ENCODE measurements at regions not wholly inside any gene's neighbourhood (a gene's known extent, or its start where the extent isn't known, plus 50 kb on each side); places are given as distances from the start of the nearest gene placed in this dataset.

DNA sequence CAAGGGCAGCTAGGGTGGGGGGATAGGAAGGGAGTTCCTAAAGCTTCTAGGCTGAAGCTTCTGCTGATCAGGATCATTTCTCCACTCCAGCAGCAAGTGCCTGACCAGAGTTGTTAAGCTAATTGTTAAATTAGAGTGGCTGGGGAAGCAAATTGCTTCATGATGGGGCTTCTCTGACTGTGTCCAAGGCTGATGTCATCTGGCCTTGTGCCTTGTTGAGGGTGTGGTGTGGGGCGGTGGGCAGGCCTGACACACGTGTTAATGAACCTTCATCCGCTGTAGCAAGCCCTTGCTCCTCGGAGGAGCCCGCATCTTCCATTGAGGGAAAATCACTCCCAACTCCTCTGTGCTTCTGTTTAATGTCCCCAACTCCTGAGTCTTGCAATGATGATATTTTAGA, 84.3 kb upstream of the ROPN1 start:
- Mint-ChIP-seq H3K36me3 (ENCODE audit: insufficient read depth) (no peaks in the 10 kb centered on the region), H3K9me3 (no peaks in the 10 kb centered on the region), H3K4me3 (no peak overlapping the region), H3K27ac (no peak overlapping the region), H3K4me1 (ENCODE audit: low read depth in 2 of 2) (no peaks in the 10 kb centered on the region), H3K27me3 (peaks cover 15 to 56% of the 10 kb centered on the region in 2 donors)
- no peak for ATAC-seq (replicated peaks)
- no peak for DNase-seq

DNA sequence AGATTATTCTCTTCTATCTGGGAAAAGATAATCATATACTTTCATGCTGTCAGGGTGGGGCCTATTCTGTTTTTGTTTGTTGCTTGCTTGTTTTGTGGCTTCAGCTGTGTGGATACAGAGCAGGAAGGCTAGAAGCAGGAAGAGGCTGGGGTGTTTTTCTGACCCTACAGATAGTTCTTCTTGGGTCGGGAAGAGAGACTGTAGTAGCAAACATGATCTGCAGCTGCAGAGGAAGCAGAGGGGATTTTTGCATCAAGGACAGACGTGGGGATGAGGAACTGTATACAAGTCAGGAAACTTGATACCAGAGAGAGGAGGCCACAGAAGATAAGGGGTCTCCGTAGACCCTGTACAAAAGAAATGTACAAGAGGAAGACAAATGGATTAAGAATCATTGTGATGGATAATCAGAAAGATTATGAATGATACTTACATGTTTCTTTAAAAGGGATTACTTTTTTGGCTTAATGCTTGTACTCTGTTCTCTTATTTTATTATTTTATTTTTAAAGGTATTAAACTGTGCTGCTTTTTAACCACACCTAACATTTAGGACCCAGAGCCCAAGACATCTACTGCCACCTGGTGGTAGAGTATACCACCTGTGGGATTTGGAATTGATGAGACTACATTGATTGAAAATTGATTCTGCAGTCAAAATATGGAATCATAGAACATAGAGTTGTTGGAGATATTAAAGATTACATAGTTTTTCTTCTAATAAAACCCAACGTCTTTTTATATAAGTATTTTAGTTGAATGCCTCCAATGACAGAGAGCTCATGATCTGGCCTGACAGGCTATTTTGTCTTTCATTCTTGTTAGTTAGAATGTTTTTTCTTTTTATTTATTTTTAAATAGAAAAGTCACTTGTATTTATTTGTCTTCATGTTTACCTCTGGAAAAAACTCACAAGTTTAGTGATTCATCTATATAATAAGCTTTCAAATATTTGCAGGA, 87.3 kb upstream of the ROPN1 start:
- ATAC-seq (replicated peaks) (no peak), DNase-seq (no peak)
- H3K4me1 Mint-ChIP-seq (ENCODE audit: low read depth in 2 of 2), result no peaks in the 10 kb centered on the region
- peaks cover 11 to 46% of the 10 kb centered on the region in 2 donors for H3K27me3 Mint-ChIP-seq
- no peaks in the 10 kb centered on the region for H3K36me3 Mint-ChIP-seq (ENCODE audit: insufficient read depth)
- H3K27ac Mint-ChIP-seq, result no peak overlapping the region
- H3K4me3 Mint-ChIP-seq, result no peak overlapping the region
- no peaks in the 10 kb centered on the region for H3K9me3 Mint-ChIP-seq

DNA sequence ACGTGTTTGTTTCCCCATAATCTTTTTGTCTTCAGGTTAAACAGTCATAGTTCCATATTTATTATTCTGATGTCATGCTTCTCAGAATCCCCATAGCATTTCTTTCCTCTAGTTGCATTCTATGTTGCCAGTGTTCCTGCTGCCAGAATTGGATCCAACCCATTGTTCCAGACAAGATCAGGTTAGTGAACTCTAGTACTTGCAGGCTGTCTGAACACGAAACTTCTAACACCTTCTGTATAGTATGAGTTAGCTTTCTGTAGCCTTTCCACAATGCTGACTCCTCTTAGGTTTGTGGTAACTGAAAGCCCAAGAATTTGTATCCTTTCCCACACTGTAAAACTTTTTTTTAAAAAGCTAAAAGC, 88.0 kb upstream of the ROPN1 start:
- peaks cover 11 to 46% of the 10 kb centered on the region in 2 donors for H3K27me3 Mint-ChIP-seq
- H3K36me3 Mint-ChIP-seq (ENCODE audit: insufficient read depth), result no peaks in the 10 kb centered on the region

GRCh38 chr3:124082343-124082742, 90.4 kb upstream of the ROPN1 start:
- H3K36me3 Mint-ChIP-seq (ENCODE audit: insufficient read depth), result no peaks in the 10 kb centered on the region
- no peak overlapping the region for H3K4me3 Mint-ChIP-seq

More for the DNA sequence above, 88.0 kb upstream of the ROPN1 start:
- H3K4me3 Mint-ChIP-seq, result no peak overlapping the region
- no peak for DNase-seq
- no peak overlapping the region for H3K27ac Mint-ChIP-seq
- H3K4me1 Mint-ChIP-seq (ENCODE audit: low read depth in 2 of 2), result no peaks in the 10 kb centered on the region
- H3K9me3 Mint-ChIP-seq, result no peaks in the 10 kb centered on the region
- no peak for ATAC-seq (replicated peaks)

GRCh38 chr3:124084022-124084881, 92.3 kb upstream of the ROPN1 start:
- no peak for ATAC-seq (replicated peaks)
- H3K4me3 Mint-ChIP-seq, result no peak overlapping the region
- H3K9me3 Mint-ChIP-seq, result no peaks in the 10 kb centered on the region
- H3K27ac Mint-ChIP-seq, result no peak overlapping the region
- peaks cover 39 to 41% of the 10 kb centered on the region in 2 donors for H3K27me3 Mint-ChIP-seq
- no peak for DNase-seq
- peaks cover 4% of the 10 kb centered on the region for H3K36me3 Mint-ChIP-seq (ENCODE audit: insufficient read depth)
- H3K4me1 Mint-ChIP-seq (ENCODE audit: low read depth in 2 of 2), result no peaks in the 10 kb centered on the region

More at GRCh38 chr3:124082343-124082742, 90.4 kb upstream of the ROPN1 start:
- Mint-ChIP-seq H3K4me1 (ENCODE audit: low read depth in 2 of 2) (no peaks in the 10 kb centered on the region), H3K27me3 (peaks cover 22 to 36% of the 10 kb centered on the region in 2 donors), H3K9me3 (no peaks in the 10 kb centered on the region), H3K27ac (no peak overlapping the region)
- DNase-seq (no peak), ATAC-seq (replicated peaks) (no peak)

- no peak for ATAC-seq (replicated peaks)
- no peak for DNase-seq
- peaks cover 0 to 11% of the 10 kb centered on the region in 2 donors for H3K9me3 Mint-ChIP-seq
- H3K4me3 Mint-ChIP-seq, result no peak overlapping the region
- H3K4me1 Mint-ChIP-seq (ENCODE audit: low read depth in 2 of 2), result no peaks in the 10 kb centered on the region
- no peak overlapping the region for H3K27ac Mint-ChIP-seq
- peaks cover 5% of the 10 kb centered on the region for H3K36me3 Mint-ChIP-seq (ENCODE audit: insufficient read depth)
- peaks cover 60 to 71% of the 10 kb centered on the region in 2 donors for H3K27me3 Mint-ChIP-seq
Measured at GRCh38 chr3:124088801-124089200, 96.9 kb upstream of the ROPN1 start.

DNA sequence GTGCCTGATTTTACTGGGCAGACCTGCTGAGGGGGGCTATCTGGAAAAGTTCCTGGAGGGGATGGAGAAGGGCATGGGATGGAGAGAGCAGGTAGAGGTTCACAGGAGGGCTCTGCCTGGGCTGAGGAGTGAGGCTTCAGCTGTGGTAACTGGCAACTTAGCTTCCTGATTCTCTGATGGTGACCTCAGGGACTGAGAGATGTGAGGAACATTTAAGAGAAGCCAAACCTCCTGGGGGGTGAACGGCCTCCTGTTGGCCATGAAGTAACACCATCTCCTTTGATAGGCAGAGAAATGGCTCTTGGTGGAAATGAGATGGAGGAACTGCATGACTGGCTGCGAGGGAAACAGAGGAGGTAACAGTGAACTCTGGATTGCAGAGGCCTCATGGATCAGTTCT, 97.3 kb upstream of the ROPN1 start:
- no peaks in the 10 kb centered on the region for H3K4me1 Mint-ChIP-seq (ENCODE audit: low read depth in 2 of 2)
- H3K4me3 Mint-ChIP-seq, result no peak overlapping the region
- peaks cover 5% of the 10 kb centered on the region for H3K36me3 Mint-ChIP-seq (ENCODE audit: insufficient read depth)
- no peak for ATAC-seq (replicated peaks)
- no peak overlapping the region for H3K27ac Mint-ChIP-seq
- H3K27me3 Mint-ChIP-seq, result peaks cover 62 to 75% of the 10 kb centered on the region in 2 donors
- peaks cover 0 to 11% of the 10 kb centered on the region in 2 donors for H3K9me3 Mint-ChIP-seq
- no peak for DNase-seq

DNA sequence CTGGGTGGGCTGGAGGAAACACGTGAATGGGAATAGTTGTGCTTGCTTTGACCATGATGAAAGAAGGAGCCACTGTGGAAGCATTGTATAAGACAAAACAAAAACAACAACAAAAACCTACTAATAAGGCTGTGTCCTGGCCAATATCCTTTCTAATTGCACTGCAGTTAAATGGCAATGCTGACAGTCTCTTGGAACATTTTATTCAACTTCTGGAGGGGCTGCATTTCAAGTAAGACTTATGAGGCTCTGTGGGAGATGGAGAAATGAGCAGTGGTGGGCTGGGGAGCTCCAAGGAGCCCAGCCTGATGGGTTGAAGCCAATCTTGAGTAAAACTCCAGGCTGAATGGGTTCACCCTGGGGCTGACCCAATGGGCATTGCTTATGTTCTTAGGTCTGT, 99.8 kb upstream of the ROPN1 start:
- no peak for DNase-seq
- no peak overlapping the region for H3K27ac Mint-ChIP-seq
- peaks cover 57 to 80% of the 10 kb centered on the region in 2 donors for H3K27me3 Mint-ChIP-seq
- H3K36me3 Mint-ChIP-seq (ENCODE audit: insufficient read depth), result peaks cover 5% of the 10 kb centered on the region
- no peaks in the 10 kb centered on the region for H3K4me1 Mint-ChIP-seq (ENCODE audit: low read depth in 2 of 2)
- ATAC-seq (replicated peaks), result no peak
- H3K4me3 Mint-ChIP-seq, result no peak overlapping the region
- H3K9me3 Mint-ChIP-seq, result peaks cover 0 to 11% of the 10 kb centered on the region in 2 donors

GRCh38 chr3:124092811-124093210, 100.9 kb upstream of the ROPN1 start:
- Mint-ChIP-seq H3K4me1 (ENCODE audit: low read depth in 2 of 2) (no peaks in the 10 kb centered on the region), H3K4me3 (no peak overlapping the region), H3K9me3 (peaks cover 0 to 11% of the 10 kb centered on the region in 2 donors), H3K27ac (no peak overlapping the region), H3K36me3 (ENCODE audit: insufficient read depth) (peaks cover 5% of the 10 kb centered on the region), H3K27me3 (peaks cover 46 to 69% of the 10 kb centered on the region in 2 donors)
- DNase-seq, result no peak
- ATAC-seq (replicated peaks), result no peak

DNA sequence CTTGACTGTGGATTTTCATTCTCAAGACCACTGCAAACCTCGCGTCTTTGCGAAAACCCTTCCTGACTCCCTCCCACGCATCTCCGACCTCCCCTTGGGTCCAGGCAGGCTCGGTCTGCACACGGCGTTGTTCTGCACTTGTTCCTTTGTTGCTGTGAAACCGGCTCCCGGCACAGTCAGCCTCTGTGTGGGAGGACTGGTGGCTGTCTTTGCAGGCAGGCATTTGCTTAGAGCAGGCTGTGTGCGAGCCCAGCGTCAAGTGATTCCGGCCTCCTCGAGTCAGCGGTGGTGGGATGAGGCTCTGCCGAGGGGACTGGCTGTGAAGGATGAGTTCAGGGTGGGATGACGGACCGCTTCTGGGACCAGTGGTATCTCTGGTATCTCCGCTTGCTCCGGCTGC, 102.6 kb upstream of the ROPN1 start:
- DNase-seq (no peak), ATAC-seq (replicated peaks) (no peak)
- no peaks in the 10 kb centered on the region for H3K4me1 Mint-ChIP-seq (ENCODE audit: low read depth in 2 of 2)
- H3K4me3 Mint-ChIP-seq, result no peak overlapping the region
- H3K27ac Mint-ChIP-seq, result no peak overlapping the region
- peaks cover 31 to 52% of the 10 kb centered on the region in 2 donors for H3K27me3 Mint-ChIP-seq
- no peaks in the 10 kb centered on the region for H3K36me3 Mint-ChIP-seq (ENCODE audit: insufficient read depth)
- H3K9me3 Mint-ChIP-seq, result peaks cover 0 to 11% of the 10 kb centered on the region in 2 donors

- no peak for DNase-seq
- no peak for ATAC-seq (replicated peaks)
Measured at GRCh38 chr3:124097362-124098131, 105.6 kb upstream of the ROPN1 start.

GRCh38 chr3:124101643-124102042, 109.7 kb upstream of the ROPN1 start:
- DNase-seq, result no peak
- no peaks in the 10 kb centered on the region for H3K4me1 Mint-ChIP-seq (ENCODE audit: low read depth in 2 of 2)
- H3K27ac Mint-ChIP-seq, result no peak overlapping the region
- no peaks in the 10 kb centered on the region for H3K9me3 Mint-ChIP-seq
- H3K36me3 Mint-ChIP-seq (ENCODE audit: insufficient read depth), result no peaks in the 10 kb centered on the region
- no peak for ATAC-seq (replicated peaks)
- H3K27me3 Mint-ChIP-seq, result peaks cover 0 to 6% of the 10 kb centered on the region in 2 donors
- no peak overlapping the region for H3K4me3 Mint-ChIP-seq

More at GRCh38 chr3:124097362-124098131, 105.6 kb upstream of the ROPN1 start:
- Mint-ChIP-seq H3K4me1 (ENCODE audit: low read depth in 2 of 2) (no peaks in the 10 kb centered on the region), H3K27ac (no peak overlapping the region), H3K27me3 (peaks cover 12 to 22% of the 10 kb centered on the region in 2 donors), H3K4me3 (no peak overlapping the region), H3K9me3 (no peaks in the 10 kb centered on the region), H3K36me3 (ENCODE audit: insufficient read depth) (no peaks in the 10 kb centered on the region)
